PC-9 (cell line): ENCODE measurements at regions not wholly inside any gene's neighbourhood (a gene's known extent, or its start where the extent isn't known, plus 50 kb on each side); places are given as distances from the start of the nearest gene placed in this dataset.

Source experiments
- BruUV-seq: library from RNA; stranded (reverse); fragments of 400-500 nt; replicated peaks from 2 replicates; lab custom pipeline; 2021; lab: Mats Ljungman, UMichigan
- CTCF ChIA-PET: fragments of 300-600 bp; sonication (Branson Sonifier 250); formaldehyde crosslinking; loops from one replicate; lab custom pipeline; 2022; ENCODE audit warnings: antibody characterized with exemption; lab: Charles Lee
- POLR2A ChIA-PET: fragments of 300-600 bp; sonication (Branson Sonifier 250); formaldehyde crosslinking; loops from one replicate; lab custom pipeline; 2022; ENCODE audit warnings: antibody characterized with exemption; ENCODE audit not compliant: unreplicated experiment; lab: Charles Lee
- DNase-seq, 2 experiments: peaks; one replicate each; pipeline versions ENCODE4 v3.0.0 to v3.0.0-alpha.2; 2015 to 2022; ENCODE audit warnings: mixed read lengths in 1 of 2
- H2AFZ ChIP-seq: fragments of 200-600 bp; sonication (generic); 2 replicates; pipeline ENCODE4 v1.8.1; 2017; ENCODE audit warnings: antibody characterized with exemption
- H3F3A ChIP-seq: fragments of 200-600 bp; sonication (generic); 2 replicates; pipeline ENCODE4 v1.8.1; 2017; ENCODE audit warnings: antibody characterized with exemption, mild to moderate bottlenecking, low read depth; ENCODE audit not compliant: insufficient read depth
- H3K27ac ChIP-seq: fragments of 200-600 bp; sonication (generic); 2 replicates; pipeline ENCODE4 v1.6.1; 2016; ENCODE audit warnings: mixed run types
- H3K27me3 ChIP-seq: fragments of 200-600 bp; sonication (generic); 2 replicates; pipeline ENCODE4 v1.6.1; 2016; ENCODE audit warnings: low read depth, mixed run types; ENCODE audit not compliant: insufficient read depth
- H3K36me3 ChIP-seq: fragments of 200-600 bp; sonication (generic); 2 replicates; pipeline ENCODE4 v1.6.1; 2016; ENCODE audit warnings: low read depth, mixed run types
- H3K4me1 ChIP-seq: fragments of 200-600 bp; sonication (generic); replicated peaks from 2 replicates; pipeline ENCODE4 v1.6.1; 2016; ENCODE audit warnings: mixed run types; ENCODE audit not compliant: insufficient read depth
- H3K4me2 ChIP-seq: fragments of 200-600 bp; sonication (generic); 2 replicates; pipeline ENCODE4 v1.6.1; 2017; ENCODE audit warnings: mixed run types
- H3K4me3 ChIP-seq: fragments of 200-600 bp; sonication (generic); 2 replicates; pipeline ENCODE4 v1.6.1; 2016; ENCODE audit warnings: mixed run types
- H3K79me2 ChIP-seq: fragments of 200-600 bp; sonication (generic); 2 replicates; pipeline ENCODE4 v1.6.1; 2017; ENCODE audit warnings: low read depth, mixed run types
- H3K9me2 ChIP-seq: fragments of 200-600 bp; sonication (generic); 2 replicates; pipeline ENCODE4 v1.8.1; 2017; ENCODE audit warnings: mild to moderate bottlenecking; ENCODE audit not compliant: insufficient read depth
- H3K9me3 ChIP-seq: fragments of 200-600 bp; sonication (generic); 2 replicates; pipeline ENCODE4 v1.8.1; 2016; ENCODE audit warnings: low read depth; ENCODE audit not compliant: insufficient read depth
- H4K20me1 ChIP-seq: fragments of 200-600 bp; sonication (generic); 2 replicates; pipeline ENCODE4 v1.8.1; 2017; ENCODE audit not compliant: insufficient read depth
- EZH2 ChIP-seq: fragments of 200-600 bp; sonication (generic); IDR thresholded peaks from 2 replicates; pipeline ENCODE4 v1.8.0; 2017; ENCODE audit warnings: antibody characterized with exemption, low read depth
- intact Hi-C: fragments of 100-400 bp; cut with micrococcal nuclease; formaldehyde crosslinking; loops from one replicate; pipeline ENCODE4 v1.10.0; 2022; ENCODE audit not compliant: unreplicated experiment
- TF ChIP-seq, protein P1 (sequence below): fragments of 200-600 bp; sonication (generic); conservative IDR thresholded peaks from 2 replicates; pipeline ENCODE4 v1.6.1; 2017; ENCODE audit warnings: mixed run types, antibody characterized with exemption, mild to moderate bottlenecking, moderate library complexity

DNA sequence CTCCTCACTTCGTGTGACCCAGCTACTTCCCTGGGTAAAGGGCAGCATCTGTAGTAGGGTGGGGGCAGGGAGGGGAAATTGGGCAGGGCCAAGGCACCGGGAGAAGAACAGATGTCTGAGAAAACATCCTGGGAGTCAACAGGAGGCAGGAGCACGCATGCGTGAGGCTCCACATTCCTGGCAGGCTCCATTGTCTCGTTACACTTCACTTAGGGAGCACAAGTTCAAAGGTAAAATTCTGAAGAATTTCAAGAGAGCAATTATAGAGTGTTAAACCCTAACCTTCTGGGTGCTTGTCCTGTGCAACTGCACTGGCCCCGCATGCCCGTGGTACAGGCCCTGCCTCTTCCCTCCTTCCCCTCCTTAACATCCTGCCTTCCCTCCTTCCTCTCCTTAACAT is 79.6 kb upstream of the POMP start:
- CTCF ChIA-PET = no interaction called here
- intact Hi-C loops = no loop called here

DNA sequence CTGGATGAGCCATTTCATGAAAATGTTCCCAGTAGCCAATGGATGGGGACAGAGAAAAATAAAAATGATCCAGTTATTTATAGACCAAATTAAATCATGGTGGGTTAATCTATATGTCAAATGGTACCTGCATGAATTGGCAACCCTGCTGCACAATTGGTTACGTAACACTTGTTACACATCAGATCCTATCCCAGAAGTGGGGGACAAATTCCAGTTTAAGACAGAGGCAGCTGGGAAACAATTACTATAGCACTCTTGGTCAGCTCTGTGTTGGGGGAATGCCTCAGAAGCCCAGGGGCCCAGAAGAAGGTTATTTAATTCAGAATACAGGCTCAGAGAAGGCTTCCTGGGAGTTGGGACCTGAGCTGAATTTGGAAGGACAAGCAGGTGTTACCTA is 81.1 kb upstream of the FLT1 start:
- H3K4me1 ChIP-seq = no peaks in the 10 kb centered on the region
- no peak for TF ChIP-seq EZH2
- TF ChIP-seq, protein P1, sequence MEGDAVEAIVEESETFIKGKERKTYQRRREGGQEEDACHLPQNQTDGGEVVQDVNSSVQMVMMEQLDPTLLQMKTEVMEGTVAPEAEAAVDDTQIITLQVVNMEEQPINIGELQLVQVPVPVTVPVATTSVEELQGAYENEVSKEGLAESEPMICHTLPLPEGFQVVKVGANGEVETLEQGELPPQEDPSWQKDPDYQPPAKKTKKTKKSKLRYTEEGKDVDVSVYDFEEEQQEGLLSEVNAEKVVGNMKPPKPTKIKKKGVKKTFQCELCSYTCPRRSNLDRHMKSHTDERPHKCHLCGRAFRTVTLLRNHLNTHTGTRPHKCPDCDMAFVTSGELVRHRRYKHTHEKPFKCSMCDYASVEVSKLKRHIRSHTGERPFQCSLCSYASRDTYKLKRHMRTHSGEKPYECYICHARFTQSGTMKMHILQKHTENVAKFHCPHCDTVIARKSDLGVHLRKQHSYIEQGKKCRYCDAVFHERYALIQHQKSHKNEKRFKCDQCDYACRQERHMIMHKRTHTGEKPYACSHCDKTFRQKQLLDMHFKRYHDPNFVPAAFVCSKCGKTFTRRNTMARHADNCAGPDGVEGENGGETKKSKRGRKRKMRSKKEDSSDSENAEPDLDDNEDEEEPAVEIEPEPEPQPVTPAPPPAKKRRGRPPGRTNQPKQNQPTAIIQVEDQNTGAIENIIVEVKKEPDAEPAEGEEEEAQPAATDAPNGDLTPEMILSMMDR = no peak
- no peaks in the 10 kb centered on the region for H4K20me1 ChIP-seq
- intact Hi-C loops = no loop called here
- CTCF ChIA-PET = no interaction called here
- H3K9me2 ChIP-seq = no peaks in the 10 kb centered on the region
- POLR2A ChIA-PET = no interaction called here
- H2AFZ ChIP-seq = no peak overlapping the region
- H3F3A ChIP-seq = no peaks in the 10 kb centered on the region
- H3K4me2 ChIP-seq = no peak overlapping the region
- no peaks in the 10 kb centered on the region for H3K79me2 ChIP-seq
- no peaks in the 10 kb centered on the region for H3K36me3 ChIP-seq
- H3K4me3 ChIP-seq = no peak overlapping the region
- no peak overlapping the region for H3K27ac ChIP-seq
- 0 out of 2 replicates have a peak, but pooled peaks cover 4% of the 10 kb centered on the region for H3K9me3 ChIP-seq
- BruUV-seq = no TSS peak
- peaks cover 50% of the 10 kb centered on the region for H3K27me3 ChIP-seq
- DNase-seq = no peak

More for the DNA sequence above, 79.6 kb upstream of the POMP start:
- Histone ChIP-seq H3K27ac (no peak overlapping the region), H3K27me3 (peaks cover 69% of the 10 kb centered on the region), H3K4me1 (no peaks in the 10 kb centered on the region), H4K20me1 (no peaks in the 10 kb centered on the region), H3K4me2 (no peak overlapping the region), H3K9me2 (no peaks in the 10 kb centered on the region), H3K4me3 (no peak overlapping the region), H3K9me3 (no peaks in the 10 kb centered on the region), H3K79me2 (no peaks in the 10 kb centered on the region), H3F3A (no peaks in the 10 kb centered on the region), H3K36me3 (no peaks in the 10 kb centered on the region), H2AFZ (no peak overlapping the region)
- TF ChIP-seq, protein P1 = no peak
- no peak for TF ChIP-seq EZH2
- DNase-seq = no peak
- no TSS peak for BruUV-seq
- POLR2A ChIA-PET = no interaction called here

DNA sequence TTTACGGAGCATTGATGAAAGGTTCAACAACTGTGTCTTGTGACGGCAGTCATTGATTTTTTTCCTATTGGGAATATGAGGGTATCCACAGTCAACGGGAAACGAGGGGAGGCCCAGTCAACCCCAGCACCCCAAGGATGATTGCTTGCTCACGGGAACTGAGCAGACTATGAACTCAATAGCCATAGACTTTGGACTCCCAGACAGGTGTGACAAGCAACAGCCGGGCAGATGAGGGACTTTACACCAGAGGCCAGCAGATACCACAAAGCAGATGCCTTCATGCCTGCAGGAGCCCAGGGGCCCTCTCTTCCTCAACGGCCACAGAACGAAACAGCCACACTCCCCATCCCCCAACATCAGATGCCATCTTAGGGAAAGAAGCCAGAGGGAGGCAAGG is 80.3 kb upstream of the FLT1 start:
- H3F3A ChIP-seq = no peaks in the 10 kb centered on the region
- no peaks in the 10 kb centered on the region for H3K9me2 ChIP-seq
- H3K9me3 ChIP-seq = 0 out of 2 replicates have a peak, but pooled peaks cover 4% of the 10 kb centered on the region
- H3K36me3 ChIP-seq = no peaks in the 10 kb centered on the region
- TF ChIP-seq, protein P1 = no peak
- no peak for TF ChIP-seq EZH2
- CTCF ChIA-PET = no interaction called here
- peaks cover 43% of the 10 kb centered on the region for H3K27me3 ChIP-seq
- DNase-seq = no peak
- H3K4me3 ChIP-seq = no peak overlapping the region
- H3K4me1 ChIP-seq = no peaks in the 10 kb centered on the region
- H2AFZ ChIP-seq = no peak overlapping the region
- no peak overlapping the region for H3K27ac ChIP-seq
- no peak overlapping the region for H3K4me2 ChIP-seq
- POLR2A ChIA-PET = no interaction called here
- BruUV-seq = no TSS peak
- H3K79me2 ChIP-seq = no peaks in the 10 kb centered on the region
- intact Hi-C loops = no loop called here
- H4K20me1 ChIP-seq = no peaks in the 10 kb centered on the region
